ENCODE measurements at regions not wholly inside any gene's neighbourhood (a gene's known extent, or its start where the extent isn't known, plus 50 kb on each side); places are given as distances from the start of the nearest gene placed in this dataset.

GRCh38 chr2:71792926-71793761 lies 339.8 kb downstream of the DYSF start:
- H3K4me3 ChIP-seq (ENCODE audit: low read depth, low read length): no peak overlapping the region
- no peaks in the 10 kb centered on the region for H3K4me1 ChIP-seq
- no peak for DNase-seq
- H3K36me3 ChIP-seq: no peaks in the 10 kb centered on the region
- H3K9me3 ChIP-seq: no peaks in the 10 kb centered on the region
- TF ChIP-seq CTCF (IDR thresholded peaks at IDR 0.05; ENCODE audit: low read depth, low read length): no peak
- no peaks in the 10 kb centered on the region for H3K27me3 ChIP-seq

- no peak for TF ChIP-seq CTCF (IDR thresholded peaks at IDR 0.05; ENCODE audit: low read depth, low read length)
- H3K27me3 ChIP-seq: no peaks in the 10 kb centered on the region
- no peaks in the 10 kb centered on the region for H3K4me1 ChIP-seq
- no peak for DNase-seq
- H3K4me3 ChIP-seq (ENCODE audit: low read depth, low read length): no peak overlapping the region
- H3K9me3 ChIP-seq: no peaks in the 10 kb centered on the region
- no peaks in the 10 kb centered on the region for H3K36me3 ChIP-seq
Measured at GRCh38 chr2:71791501-71792135, 338.3 kb downstream of the DYSF start.

DNA sequence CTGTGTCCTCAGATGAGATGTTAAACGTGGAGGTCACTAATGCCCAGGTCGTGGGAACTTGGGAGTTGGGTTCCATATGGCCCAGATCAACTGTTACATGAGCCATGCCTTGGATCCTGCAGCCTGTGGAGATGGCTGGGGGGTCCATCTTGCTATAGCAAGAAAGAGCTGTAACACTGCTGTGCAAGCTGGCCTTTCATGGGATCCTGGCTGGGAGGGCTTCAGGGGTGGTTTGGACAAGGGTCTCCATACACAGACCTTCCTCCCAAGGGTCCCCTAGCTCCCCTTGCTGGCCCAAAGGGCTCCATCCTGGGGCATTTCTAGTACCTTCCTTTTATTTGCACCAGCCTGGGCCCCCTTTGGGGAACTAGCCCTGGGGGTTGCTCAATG lies 337.7 kb downstream of the DYSF start:
- no peaks in the 10 kb centered on the region for H3K27me3 ChIP-seq
- no peaks in the 10 kb centered on the region for H3K9me3 ChIP-seq
- DNase-seq: no peak
- H3K4me3 ChIP-seq (ENCODE audit: low read depth, low read length): no peak overlapping the region
- no peaks in the 10 kb centered on the region for H3K4me1 ChIP-seq
- H3K36me3 ChIP-seq: no peaks in the 10 kb centered on the region
- no peak for TF ChIP-seq CTCF (IDR thresholded peaks at IDR 0.05; ENCODE audit: low read depth, low read length)

DNA sequence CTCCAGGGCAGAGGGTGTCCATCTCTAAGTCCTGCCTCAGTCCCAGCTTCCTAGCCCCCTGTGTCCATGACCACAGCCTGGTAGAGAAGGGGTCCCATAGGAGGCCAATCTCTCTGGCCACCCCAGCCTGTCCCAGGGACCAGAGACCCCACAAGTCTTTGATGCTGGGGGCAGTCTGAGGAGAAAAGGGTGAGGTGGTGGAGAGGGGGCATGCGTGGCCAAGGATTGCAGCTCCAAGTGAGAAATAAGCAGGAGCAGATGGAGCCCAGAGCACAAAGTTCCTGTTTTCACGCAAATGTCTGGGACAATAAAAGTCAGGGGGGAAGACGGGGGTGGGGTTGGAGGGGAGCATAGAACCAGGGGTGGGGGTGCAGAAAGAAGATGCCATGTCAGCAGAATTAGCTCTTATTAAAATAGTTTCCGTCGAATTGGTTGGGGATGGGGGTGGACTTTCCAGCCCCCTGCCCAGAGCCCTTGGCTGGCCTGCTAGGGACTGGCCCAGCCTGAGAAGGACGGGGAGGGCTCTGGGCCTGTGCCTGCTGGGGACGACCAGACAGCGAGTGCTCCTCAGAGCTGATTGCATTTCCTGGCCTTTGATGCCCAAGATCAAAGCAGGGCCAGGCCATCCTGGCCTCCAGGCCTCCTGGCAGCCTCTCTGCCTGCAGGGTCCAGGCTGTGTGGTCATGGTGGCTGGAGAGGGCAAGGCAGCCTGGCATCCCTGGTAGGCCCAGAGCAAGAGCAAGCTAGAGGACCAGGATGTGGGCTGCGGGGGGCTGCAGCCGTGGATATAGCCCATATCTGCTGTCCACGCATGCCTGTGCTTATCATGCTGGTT lies 337.1 kb downstream of the DYSF start:
- no peaks in the 10 kb centered on the region for H3K4me1 ChIP-seq
- no peak overlapping the region for H3K4me3 ChIP-seq (ENCODE audit: low read depth, low read length)
- no peaks in the 10 kb centered on the region for H3K27me3 ChIP-seq
- no peaks in the 10 kb centered on the region for H3K9me3 ChIP-seq
- H3K36me3 ChIP-seq: no peaks in the 10 kb centered on the region
- TF ChIP-seq CTCF (IDR thresholded peaks at IDR 0.05; ENCODE audit: low read depth, low read length): no peak
- no peak for DNase-seq

DNA sequence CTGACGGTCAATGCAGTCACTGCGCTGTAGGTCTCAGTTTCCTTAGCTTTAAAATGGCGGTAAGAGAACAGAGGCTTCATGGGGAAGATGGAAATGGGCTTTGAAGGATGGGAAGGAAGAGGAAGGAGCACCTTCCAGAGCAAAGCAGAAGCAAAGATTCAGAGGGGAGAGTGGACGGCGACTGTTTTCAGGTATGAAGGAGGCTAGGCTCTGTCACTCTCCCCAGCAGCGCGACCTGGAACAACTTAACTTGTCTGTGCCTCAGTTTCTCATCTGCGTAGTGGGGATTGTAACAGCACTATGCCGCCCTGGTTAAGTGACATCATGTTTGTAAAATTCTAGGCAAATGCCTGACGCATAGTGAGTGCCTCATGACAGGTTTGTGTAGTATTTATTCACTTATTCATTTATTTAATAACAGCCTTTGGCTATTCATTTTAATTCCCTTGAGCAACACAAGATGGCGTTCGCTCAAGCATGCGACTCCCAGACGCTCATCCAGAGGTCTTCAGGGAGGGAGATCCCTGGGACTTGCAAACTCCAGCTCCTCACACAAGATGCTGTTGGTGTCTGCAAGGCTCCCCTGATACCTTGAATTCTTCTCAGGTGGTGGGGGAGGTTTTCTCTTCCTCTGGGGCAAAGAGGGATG lies 336.3 kb downstream of the DYSF start:
- no peak for TF ChIP-seq CTCF (IDR thresholded peaks at IDR 0.05; ENCODE audit: low read depth, low read length)
- no peaks in the 10 kb centered on the region for H3K36me3 ChIP-seq
- no peak overlapping the region for H3K4me3 ChIP-seq (ENCODE audit: low read depth, low read length)
- no peak for DNase-seq
- H3K4me1 ChIP-seq: no peaks in the 10 kb centered on the region
- H3K27me3 ChIP-seq: no peaks in the 10 kb centered on the region
- H3K9me3 ChIP-seq: no peaks in the 10 kb centered on the region

All from BE2C (cell line).